A204.1 (cell line): ENCODE measurements at regions not wholly inside any gene's neighbourhood (a gene's known extent, or its start where the extent isn't known, plus 50 kb on each side); places are given as distances from the start of the nearest gene placed in this dataset.

Source experiments
- FAIRE-seq: peaks from 2 replicates; lab custom pipeline; 2012; peaks lifted over from hg19 to GRCh38; lab: Jason Lieb, UNC

DNA sequence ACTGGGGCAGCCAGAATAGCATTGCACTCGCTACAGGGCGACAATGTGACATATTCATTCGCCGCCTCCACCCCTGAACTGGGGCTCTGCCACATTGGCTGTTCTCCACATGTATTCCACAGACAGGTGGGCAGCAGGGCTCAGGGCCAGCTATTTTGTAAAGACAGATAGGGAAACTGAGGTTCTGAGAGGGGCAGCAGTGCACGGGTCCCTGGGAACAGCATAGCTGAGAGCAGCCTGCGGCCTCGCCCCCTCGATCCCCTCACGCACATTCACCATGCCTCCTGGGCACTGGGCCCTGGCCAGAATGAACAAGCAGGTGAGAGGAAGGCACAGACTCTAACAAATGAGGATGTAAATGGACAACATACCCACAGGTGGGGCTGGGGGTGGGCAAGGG lies 75.0 kb upstream of the SPATA12 start:
- FAIRE-seq, result no peak

- FAIRE-seq, result no peak
Measured at GRCh38 chr3:56983427-56983826, 77.0 kb upstream of the SPATA12 start.

DNA sequence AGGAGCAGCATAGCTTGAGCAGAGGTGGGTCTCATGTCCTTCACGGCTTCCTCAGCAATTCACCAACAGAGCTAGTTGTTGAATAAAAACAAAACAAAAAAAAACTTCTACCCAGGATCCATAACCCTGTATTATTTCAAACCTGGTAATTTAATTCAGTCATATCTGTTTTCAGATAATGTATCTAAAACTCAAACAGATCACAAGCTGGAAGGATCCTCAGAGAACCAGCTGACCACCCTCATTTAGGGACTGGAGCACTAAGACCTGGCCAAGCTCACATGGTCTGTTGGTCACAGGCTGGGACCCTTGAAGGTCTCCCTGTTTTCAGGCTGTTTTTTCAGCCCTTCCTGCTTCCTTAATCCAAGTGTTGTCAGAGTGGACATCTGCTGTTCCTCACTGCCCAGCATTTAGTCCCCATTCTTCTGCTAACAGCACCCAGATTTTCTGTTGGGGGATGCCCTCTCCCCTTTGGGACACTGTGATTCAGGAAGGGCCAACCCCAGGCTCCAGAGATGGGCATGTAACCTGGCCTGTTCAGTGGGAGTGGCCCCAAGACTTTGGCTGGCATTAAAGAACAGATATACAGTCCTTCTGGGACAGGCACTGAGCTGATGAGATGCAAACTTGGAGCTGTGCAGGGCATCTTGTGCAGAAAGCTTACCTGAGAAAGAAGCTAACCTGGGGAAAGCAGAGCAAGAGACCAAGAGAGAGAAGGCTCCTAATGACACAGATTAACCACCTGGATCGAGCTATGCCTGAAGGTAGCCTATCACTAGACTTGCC lies 78.8 kb upstream of the SPATA12 start:
- no peak for FAIRE-seq

GRCh38 chr3:56980798-56981390 lies 79.6 kb upstream of the SPATA12 start:
- no peak for FAIRE-seq

GRCh38 chr3:56980243-56980642 lies 80.2 kb upstream of the SPATA12 start:
- no peak for FAIRE-seq

- no peak for FAIRE-seq
Measured at GRCh38 chr3:56979791-56980190, 80.7 kb upstream of the SPATA12 start.

GRCh38 chr3:56977561-56977889 lies 82.9 kb upstream of the SPATA12 start:
- FAIRE-seq, result no peak

GRCh38 chr3:56976651-56977560 lies 83.6 kb upstream of the SPATA12 start:
- FAIRE-seq, result no peak

DNA sequence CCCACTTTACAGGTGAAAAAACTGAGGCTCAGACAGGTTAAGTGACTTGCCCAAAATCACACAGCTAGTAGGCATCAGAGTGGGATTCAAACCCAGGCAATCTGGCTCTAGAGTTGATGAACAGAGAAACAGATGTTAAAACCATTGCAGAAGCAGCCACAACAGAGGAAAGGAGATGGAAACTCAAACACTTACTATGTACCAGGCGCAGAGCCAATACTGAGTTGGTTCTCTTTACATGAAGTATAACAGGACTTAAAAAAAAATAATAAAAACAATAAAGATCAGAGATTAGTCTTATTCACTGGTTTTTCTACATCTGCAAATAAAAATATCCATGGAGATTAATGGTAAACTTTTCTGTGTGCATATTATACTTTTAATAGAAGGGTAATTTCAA lies 84.9 kb upstream of the SPATA12 start:
- no peak for FAIRE-seq

DNA sequence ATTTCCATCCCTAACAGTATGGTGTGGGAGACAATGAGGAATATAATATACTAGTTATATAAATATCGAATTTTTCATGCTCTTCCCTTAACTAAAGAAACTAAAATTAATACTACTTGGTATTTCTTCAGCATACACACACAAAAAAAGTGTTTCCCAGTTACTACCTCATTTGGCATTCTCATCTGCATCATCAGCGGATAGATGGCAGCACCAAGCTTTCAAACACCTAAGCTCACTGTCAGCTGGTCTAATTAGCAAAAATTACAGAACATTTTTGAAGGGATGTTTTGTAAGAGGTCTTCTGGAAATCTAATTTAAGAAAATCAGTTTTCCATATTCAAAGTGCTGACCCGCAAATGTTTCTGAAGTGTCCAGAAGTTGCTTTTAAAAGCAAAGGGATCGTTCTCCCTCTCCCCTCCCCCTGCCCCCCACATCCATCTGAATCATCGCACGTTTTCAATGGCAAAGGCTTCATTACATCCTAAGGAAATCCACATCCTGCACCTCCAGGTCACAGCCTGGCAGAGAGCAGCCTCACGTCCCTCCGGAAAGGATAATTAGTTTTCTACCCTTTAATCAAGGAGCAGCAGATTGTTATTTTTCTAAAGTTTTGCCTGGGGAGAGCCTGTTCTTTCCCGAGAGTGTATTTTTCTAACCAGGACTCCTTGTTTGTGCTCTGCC lies 86.1 kb upstream of the SPATA12 start:
- FAIRE-seq, result no peak

DNA sequence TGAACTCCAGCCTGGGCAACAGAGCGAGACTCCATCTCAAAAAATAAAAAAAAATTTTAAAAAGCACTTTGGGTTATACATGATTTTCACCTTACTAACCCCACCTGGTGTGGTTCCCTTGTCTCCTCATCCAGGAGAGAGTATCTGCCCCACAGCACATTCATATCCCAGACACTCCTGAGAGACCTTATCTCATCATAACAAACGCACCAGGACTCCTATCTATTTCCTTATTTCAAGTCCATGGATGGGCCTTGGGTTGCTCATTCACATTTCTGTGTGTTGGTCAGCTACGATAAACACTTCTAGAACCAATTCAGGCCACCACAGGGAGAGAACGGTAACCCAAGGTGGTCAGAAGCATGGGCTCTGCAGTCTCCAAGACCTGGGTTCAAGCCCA lies 88.6 kb upstream of the SPATA12 start:
- FAIRE-seq, result no peak

DNA sequence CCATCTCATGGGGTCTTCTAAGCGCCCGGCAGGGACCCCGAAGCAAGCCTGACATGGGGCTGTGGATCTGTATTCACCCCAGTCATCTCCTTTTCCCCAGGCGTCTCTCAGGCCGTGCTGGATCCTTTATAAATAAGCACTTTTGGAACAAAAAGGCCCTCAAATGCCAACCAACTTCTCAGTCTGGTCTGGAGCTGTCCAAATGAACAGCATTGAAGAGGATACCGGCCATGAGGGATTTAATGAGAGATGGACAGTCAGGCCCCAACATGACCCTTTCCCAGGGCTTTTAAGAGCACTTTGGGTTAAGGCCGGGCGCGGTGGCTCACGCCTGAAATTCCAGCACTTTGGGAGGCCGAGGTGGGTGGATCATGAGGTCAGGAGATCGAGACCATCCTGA lies 89.2 kb upstream of the SPATA12 start:
- FAIRE-seq, result no peak

DNA sequence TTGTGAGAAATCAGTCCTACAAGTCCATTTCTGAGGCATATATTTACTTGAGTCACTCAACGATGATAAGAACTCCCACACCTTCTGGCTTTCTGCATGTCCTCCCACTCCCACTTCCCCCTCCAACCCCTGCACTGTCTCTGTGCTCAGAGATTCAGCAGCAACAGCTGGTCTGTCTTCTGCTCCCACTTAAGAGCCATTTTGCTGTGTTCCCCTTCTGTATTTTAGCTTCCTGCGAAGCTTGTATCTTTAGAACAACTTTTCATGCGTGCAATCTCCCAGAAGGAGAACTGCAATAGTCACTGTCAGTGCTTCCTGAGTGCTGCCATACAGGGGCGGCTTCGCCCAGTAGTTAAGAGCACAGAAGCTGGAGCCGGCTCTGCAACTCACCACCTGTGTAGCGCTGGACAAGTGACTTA lies 90.0 kb upstream of the SPATA12 start:
- no peak for FAIRE-seq

DNA sequence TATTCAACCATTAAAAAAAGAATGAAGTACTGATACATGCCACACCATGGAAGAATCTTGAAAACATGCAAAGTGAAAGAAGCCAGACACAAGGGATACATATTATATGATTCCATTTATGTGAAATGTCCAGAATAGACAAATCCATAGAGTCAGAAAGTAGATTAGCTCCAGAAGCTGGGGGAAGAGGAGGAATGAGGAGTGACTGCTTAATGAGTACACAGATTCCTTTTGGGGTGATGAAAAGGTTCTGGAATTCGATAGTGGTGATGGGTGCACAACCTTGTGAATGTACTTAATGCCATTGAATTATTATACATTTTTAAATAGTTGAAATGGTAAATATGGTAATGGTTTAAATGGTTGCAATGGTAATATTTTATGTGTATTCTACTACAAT lies 90.6 kb upstream of the SPATA12 start:
- no peak for FAIRE-seq

DNA sequence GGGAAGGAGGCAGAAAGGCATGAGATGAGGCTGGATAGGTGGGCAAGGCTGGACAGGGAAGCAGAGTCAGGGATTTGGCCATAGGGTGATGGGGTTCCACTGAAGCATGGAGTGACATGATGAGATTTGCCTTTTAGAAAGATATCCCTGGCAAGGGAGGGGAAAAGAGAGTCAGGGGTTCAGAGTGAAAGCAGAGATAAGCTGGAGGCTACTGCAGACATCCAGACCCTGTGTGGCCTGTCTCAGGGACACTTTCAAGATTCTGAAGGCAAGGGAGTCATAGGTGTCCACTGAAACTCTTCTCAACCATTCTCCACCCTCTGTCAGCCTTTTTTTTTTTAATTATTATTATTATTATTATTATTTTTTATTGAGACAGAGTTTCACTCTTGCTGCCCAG lies 94.0 kb upstream of the SPATA12 start:
- no peak for FAIRE-seq

DNA sequence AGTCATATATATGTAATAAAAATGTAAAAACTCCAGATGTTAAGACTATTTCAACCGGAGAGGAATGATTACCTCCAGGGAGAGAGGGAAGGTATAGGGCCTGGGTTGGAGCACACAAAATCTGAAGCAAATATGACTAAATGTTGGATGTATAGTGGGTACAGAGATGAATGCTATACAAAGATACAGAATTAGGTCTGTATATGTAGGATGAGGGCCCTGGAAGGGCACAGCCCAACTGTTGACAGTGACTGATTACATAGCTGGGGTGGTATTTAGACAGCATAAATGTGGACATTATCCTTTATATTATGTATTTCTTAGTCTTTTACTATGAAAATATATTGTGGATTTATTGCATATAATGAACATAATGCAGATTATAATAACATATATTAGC lies 94.4 kb upstream of the SPATA12 start:
- FAIRE-seq, result no peak

DNA sequence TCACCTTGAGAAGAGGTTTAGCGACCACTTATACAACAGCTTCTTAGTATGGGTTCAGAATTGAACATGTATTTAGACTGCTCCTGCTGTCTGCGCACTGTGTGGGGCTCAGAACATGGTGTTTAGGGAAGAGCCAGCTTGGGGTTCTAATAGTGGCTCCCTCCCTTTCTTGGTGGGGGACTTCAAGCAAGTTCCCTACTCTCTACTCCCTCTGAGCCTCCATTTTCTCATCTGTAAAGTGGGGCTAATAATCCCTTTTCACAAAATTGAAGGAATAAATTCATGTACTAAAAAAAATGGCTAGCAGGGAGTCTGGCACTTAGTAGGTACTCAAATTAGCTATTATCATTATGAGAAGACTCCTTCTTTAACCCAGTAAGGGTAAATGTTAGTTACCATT lies 97.5 kb upstream of the SPATA12 start:
- no peak for FAIRE-seq

DNA sequence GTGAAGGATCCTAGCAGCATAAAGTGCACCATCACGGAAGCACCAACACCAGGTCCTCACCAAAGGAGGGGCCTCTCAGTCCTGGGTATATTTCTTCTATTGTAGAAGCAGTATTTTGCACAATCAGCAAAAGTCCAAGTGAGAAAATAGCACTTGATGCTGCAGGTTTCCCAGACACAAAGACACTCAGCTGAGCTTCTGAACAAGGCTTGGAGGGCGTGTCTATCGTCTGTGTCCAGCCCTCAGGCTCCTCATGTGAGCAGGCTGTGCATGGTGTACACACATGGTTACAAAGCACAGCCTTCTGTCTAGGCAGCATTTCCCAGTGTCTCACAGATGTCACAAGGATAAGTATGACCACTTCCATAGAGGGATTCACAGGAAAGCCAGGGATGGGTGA lies 98.3 kb upstream of the SPATA12 start:
- FAIRE-seq, result no peak

DNA sequence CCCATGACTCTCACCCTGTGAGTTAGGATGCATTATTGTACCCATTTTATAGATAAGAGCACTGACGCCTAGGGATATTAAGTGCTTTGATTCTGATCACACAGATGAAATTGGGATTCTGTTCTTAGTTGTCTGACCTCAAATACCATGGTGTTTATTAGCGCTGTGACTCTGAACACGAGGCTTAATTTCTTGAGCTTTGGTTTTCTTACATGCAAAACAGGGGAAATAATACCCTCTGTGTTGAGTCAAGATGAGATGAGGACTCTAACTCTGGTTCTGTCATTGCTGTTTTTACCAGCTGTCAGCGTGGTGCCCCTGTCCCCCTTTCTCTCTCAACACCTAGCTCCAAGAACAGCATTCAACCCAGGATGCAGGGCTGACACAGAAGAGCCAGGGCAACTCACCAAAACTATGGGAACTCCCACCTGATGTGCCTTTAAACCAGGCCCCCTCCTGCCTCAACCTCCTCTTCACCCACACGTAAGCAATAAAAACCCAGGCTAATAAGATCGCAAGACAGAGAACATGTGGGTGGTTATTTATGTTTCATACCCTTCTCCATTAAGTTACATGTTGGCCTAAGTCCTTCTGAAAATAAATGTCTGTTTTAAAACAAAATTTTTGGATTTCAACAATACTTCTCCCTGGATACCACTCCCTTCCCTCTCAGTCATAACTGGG lies 100.1 kb upstream of the SPATA12 start:
- no peak for FAIRE-seq

GRCh38 chr3:56958879-56959278 lies 101.6 kb upstream of the SPATA12 start:
- no peak for FAIRE-seq

GRCh38 chr3:56957522-56957921 lies 102.9 kb upstream of the SPATA12 start:
- no peak for FAIRE-seq

GRCh38 chr3:56956906-56957305 lies 103.6 kb upstream of the SPATA12 start:
- FAIRE-seq, result no peak
